NT2/D1 (cell line): ENCODE measurements at regions not wholly inside any gene's neighbourhood (a gene's known extent, or its start where the extent isn't known, plus 50 kb on each side); places are given as distances from the start of the nearest gene placed in this dataset.

Experiments
- YY1 ChIP-seq: IDR thresholded peaks from 2 replicates; pipeline ENCODE4 v1.6.1; 2011; ENCODE audit not compliant: insufficient read length, insufficient read depth
- ZNF274 ChIP-seq: IDR thresholded peaks from 2 replicates; pipeline ENCODE4 v1.6.1; 2011; ENCODE audit warnings: mild to moderate bottlenecking, low read depth, low read length

DNA sequence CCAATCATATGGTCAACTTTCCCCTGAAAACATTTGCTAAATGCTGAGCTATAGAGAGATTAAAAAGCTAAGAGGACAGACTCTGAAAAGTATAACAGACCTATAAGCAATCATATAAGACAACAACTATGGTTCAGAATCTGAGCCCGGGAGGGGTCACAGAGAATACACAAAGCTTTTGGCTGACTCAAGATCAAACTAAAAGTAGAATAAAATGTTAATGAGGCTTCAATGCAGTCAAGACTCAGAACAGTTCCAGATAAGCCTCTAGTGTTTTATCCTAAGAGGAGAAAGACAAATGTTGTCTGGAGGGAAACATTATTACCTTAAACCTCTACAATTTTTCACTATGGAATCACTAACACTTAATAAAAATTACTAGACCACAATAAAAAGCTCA, 175.4 kb upstream of the VEGFC start:
- TF ChIP-seq ZNF274 (no peak), YY1 (no peak)
